ENCODE measurements at regions not wholly inside any gene's neighbourhood (a gene's known extent, or its start where the extent isn't known, plus 50 kb on each side); places are given as distances from the start of the nearest gene placed in this dataset.

DNA sequence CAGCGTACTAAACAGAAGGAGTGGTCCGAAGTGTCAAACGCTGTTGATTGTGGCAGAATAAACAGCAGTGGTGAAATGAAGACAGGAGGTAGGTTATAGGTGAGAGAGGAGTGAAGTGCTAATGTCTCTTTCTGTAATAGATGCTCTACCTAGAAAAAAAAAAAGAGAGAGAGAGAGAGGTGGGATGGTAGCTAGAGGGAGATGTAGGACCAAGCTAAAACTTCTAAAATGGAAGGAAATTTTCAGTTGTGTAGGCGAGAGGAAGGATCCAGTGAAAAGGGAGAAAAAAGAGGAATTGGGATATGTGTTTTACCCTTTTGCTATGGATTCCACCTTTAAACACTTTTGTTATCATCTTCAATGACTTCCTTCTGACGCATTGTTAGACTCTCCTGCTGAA, 126.5 kb upstream of the BMP2 start:
- TF ChIP-seq, protein P1, sequence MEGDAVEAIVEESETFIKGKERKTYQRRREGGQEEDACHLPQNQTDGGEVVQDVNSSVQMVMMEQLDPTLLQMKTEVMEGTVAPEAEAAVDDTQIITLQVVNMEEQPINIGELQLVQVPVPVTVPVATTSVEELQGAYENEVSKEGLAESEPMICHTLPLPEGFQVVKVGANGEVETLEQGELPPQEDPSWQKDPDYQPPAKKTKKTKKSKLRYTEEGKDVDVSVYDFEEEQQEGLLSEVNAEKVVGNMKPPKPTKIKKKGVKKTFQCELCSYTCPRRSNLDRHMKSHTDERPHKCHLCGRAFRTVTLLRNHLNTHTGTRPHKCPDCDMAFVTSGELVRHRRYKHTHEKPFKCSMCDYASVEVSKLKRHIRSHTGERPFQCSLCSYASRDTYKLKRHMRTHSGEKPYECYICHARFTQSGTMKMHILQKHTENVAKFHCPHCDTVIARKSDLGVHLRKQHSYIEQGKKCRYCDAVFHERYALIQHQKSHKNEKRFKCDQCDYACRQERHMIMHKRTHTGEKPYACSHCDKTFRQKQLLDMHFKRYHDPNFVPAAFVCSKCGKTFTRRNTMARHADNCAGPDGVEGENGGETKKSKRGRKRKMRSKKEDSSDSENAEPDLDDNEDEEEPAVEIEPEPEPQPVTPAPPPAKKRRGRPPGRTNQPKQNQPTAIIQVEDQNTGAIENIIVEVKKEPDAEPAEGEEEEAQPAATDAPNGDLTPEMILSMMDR (IDR thresholded peaks at IDR 0.05): no peak
- TF ChIP-seq POLR2A (IDR thresholded peaks at IDR 0.05) (no peak), EP300 (IDR thresholded peaks at IDR 0.05) (no peak)

Data from ovary (tissue), 3 donors.